ENCODE measurements at regions not wholly inside any gene's neighbourhood (a gene's known extent, or its start where the extent isn't known, plus 50 kb on each side); places are given as distances from the start of the nearest gene placed in this dataset.

DNA sequence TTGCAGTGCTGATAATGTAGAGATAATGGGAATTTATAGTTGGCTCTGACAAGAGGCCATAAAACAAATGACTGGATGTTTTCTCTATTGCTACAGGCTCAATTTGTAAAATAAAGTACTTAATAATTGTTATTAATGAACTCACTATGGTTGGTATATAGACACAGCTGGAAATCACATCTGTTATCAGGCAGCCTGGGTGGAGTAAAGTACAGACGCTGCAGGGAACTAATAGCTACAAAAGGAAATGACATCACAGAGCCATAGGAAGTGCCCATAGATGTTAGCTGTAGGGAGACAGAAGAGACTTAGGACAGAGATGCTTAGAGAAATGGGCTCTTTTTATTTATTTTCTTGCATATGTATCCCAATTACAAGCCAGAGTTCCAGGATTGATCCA lies 81.0 kb upstream of the SNX19 start:
- TF ChIP-seq, protein P1, sequence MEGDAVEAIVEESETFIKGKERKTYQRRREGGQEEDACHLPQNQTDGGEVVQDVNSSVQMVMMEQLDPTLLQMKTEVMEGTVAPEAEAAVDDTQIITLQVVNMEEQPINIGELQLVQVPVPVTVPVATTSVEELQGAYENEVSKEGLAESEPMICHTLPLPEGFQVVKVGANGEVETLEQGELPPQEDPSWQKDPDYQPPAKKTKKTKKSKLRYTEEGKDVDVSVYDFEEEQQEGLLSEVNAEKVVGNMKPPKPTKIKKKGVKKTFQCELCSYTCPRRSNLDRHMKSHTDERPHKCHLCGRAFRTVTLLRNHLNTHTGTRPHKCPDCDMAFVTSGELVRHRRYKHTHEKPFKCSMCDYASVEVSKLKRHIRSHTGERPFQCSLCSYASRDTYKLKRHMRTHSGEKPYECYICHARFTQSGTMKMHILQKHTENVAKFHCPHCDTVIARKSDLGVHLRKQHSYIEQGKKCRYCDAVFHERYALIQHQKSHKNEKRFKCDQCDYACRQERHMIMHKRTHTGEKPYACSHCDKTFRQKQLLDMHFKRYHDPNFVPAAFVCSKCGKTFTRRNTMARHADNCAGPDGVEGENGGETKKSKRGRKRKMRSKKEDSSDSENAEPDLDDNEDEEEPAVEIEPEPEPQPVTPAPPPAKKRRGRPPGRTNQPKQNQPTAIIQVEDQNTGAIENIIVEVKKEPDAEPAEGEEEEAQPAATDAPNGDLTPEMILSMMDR (IDR thresholded peaks at IDR 0.05; ENCODE audit: low read depth, low read length), result no peak
- no peak for TF ChIP-seq EZH2phosphoT487 (IDR thresholded peaks at IDR 0.05; ENCODE audit: low read depth)

Measured in OCI-LY3 (cell line).